GM18520 (cell line): ENCODE measurements at regions not wholly inside any gene's neighbourhood (a gene's known extent, or its start where the extent isn't known, plus 50 kb on each side); places are given as distances from the start of the nearest gene placed in this dataset.
"Not testable (repeated sequence)": the region's sequence is repeated elsewhere in the genome, so short reads cannot be mapped to it uniquely, and the experiment has no call there.

Experiments used
- ATAC-seq: cut with Tn5 transposase; IDR thresholded peaks from one replicate; pipeline ENCODE4 v1.9.1; 2021; ENCODE audit not compliant: unreplicated experiment

GRCh38 chr16:88200154-88200895 lies 182.4 kb upstream of the ZNF469 start:
- ATAC-seq = not testable (repeated sequence)

GRCh38 chr16:88200896-88201185 lies 181.9 kb upstream of the ZNF469 start:
- ATAC-seq = no peak

GRCh38 chr16:88201611-88202010 lies 181.1 kb upstream of the ZNF469 start:
- not testable (repeated sequence) for ATAC-seq

- ATAC-seq = no peak
Observed at GRCh38 chr16:88202207-88202745, 180.5 kb upstream of the ZNF469 start.

GRCh38 chr16:88202856-88203681 lies 179.7 kb upstream of the ZNF469 start:
- not testable (repeated sequence) for ATAC-seq

- ATAC-seq = not testable (repeated sequence)
Observed at GRCh38 chr16:88204131-88205110, 178.3 kb upstream of the ZNF469 start.

GRCh38 chr16:88205482-88205881 lies 177.3 kb upstream of the ZNF469 start:
- not testable (repeated sequence) for ATAC-seq

GRCh38 chr16:88206006-88206405 lies 176.8 kb upstream of the ZNF469 start:
- ATAC-seq = not testable (repeated sequence)

GRCh38 chr16:88206516-88206915 lies 176.2 kb upstream of the ZNF469 start:
- ATAC-seq = not testable (repeated sequence)

- no peak for ATAC-seq
Observed at GRCh38 chr16:88208112-88208511, 174.6 kb upstream of the ZNF469 start.

- not testable (repeated sequence) for ATAC-seq
Observed at GRCh38 chr16:88208776-88209175, 174.0 kb upstream of the ZNF469 start.

GRCh38 chr16:88209579-88209978 lies 173.2 kb upstream of the ZNF469 start:
- ATAC-seq = not testable (repeated sequence)

GRCh38 chr16:88213937-88214336 lies 168.8 kb upstream of the ZNF469 start:
- ATAC-seq = not testable (repeated sequence)

- ATAC-seq = not testable (repeated sequence)
Observed at GRCh38 chr16:88221001-88221761, 161.6 kb upstream of the ZNF469 start.

- not testable (repeated sequence) for ATAC-seq
Observed at GRCh38 chr16:88223696-88224095, 159.1 kb upstream of the ZNF469 start.

GRCh38 chr16:88224131-88224898 lies 158.4 kb upstream of the ZNF469 start:
- ATAC-seq = not testable (repeated sequence)

GRCh38 chr16:88225640-88226230 lies 157.0 kb upstream of the ZNF469 start:
- ATAC-seq = not testable (repeated sequence)

- ATAC-seq = not testable (repeated sequence)
Observed at GRCh38 chr16:88226302-88226701, 156.5 kb upstream of the ZNF469 start.
